ENCODE measurements at regions not wholly inside any gene's neighbourhood (a gene's known extent, or its start where the extent isn't known, plus 50 kb on each side); places are given as distances from the start of the nearest gene placed in this dataset.

GRCh38 chr2:186059096-186059495 lies 320.5 kb downstream of the FSIP2 start:
- no peak for DNase-seq (ENCODE audit: low read depth, low spot score)
- ChIA-PET POLR2A (no interaction called here), CTCF (no interaction called here)

DNA sequence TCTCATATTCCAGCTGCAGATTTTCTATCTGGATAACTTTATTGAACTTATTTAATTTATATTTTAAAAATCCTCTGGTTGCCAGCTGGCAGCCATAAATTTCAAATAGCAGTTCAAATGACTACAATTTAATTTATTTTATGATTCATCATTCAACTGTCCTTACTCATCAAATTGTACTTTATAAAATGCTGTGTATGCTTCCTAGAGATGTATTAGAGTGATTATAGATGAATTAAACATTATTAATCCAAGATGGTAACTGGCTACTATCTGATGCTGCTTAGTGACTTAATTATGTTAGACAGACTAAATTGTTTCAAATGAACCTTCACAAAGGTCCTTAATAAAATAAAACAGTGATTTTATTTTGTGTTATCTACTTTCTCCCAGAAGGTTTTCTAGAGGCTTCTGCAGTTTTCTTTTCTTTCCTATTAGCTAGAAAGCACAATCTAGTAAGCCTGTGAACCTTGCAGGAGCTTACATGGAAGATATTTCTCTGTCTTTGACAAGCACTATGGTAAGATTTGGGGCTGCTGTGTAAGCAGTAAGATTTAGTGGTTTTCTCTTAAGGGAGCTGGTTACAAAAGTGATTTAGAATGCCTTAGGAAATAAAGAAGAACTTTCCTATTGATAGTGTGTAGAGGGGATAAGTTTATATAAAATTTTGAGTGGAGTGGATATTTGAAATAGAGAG lies 322.3 kb downstream of the FSIP2 start:
- POLR2A ChIA-PET = interaction anchor here (0.6 kb wide), 1 partner anchor 141 kb away, joined by 3 read pairs; no protein-coding TSS in a partner anchor
- DNase-seq (ENCODE audit: low read depth, low spot score) = no peak
- H3K4me3 ChIP-seq (ENCODE audit: low read depth, low read length) = no peak overlapping the region
- CTCF ChIA-PET = no interaction called here
- TF ChIP-seq, protein P1, sequence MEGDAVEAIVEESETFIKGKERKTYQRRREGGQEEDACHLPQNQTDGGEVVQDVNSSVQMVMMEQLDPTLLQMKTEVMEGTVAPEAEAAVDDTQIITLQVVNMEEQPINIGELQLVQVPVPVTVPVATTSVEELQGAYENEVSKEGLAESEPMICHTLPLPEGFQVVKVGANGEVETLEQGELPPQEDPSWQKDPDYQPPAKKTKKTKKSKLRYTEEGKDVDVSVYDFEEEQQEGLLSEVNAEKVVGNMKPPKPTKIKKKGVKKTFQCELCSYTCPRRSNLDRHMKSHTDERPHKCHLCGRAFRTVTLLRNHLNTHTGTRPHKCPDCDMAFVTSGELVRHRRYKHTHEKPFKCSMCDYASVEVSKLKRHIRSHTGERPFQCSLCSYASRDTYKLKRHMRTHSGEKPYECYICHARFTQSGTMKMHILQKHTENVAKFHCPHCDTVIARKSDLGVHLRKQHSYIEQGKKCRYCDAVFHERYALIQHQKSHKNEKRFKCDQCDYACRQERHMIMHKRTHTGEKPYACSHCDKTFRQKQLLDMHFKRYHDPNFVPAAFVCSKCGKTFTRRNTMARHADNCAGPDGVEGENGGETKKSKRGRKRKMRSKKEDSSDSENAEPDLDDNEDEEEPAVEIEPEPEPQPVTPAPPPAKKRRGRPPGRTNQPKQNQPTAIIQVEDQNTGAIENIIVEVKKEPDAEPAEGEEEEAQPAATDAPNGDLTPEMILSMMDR (IDR thresholded peaks at IDR 0.05; ENCODE audit: insufficient read depth, low read length, missing control alignments) = no peak

More at GRCh38 chr2:186059096-186059495, 320.5 kb downstream of the FSIP2 start:
- H3K4me3 ChIP-seq (ENCODE audit: low read depth, low read length) = no peak overlapping the region
- TF ChIP-seq, protein P1 (IDR thresholded peaks at IDR 0.05; ENCODE audit: insufficient read depth, low read length, missing control alignments) = no peak

GRCh38 chr2:186064507-186064906 lies 325.9 kb downstream of the FSIP2 start:
- TF ChIP-seq, protein P1 (IDR thresholded peaks at IDR 0.05; ENCODE audit: insufficient read depth, low read length, missing control alignments) = no peak
- DNase-seq (ENCODE audit: low read depth, low spot score) = no peak
- POLR2A ChIA-PET = no interaction called here
- H3K4me3 ChIP-seq (ENCODE audit: low read depth, low read length) = no peak overlapping the region
- CTCF ChIA-PET = no interaction called here

DNA sequence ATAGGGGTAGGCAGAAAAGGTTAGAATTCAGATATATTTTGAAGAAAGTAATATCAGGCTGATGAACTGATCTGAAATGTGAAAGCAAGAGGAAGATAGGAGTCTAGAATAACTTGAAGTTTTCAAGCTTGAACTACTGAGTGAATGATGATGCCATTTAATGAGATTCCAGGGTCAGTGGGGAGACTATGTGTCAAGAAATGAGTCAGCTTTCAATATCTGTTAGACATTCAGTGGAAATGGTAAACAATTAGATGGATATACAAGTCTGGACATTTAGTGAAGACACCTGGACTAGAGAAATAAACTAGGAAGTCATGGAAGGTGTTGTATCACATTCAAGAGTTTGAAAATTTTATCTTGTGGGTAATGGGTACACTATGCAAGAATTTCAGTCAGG lies 326.9 kb downstream of the FSIP2 start:
- ChIA-PET CTCF (no interaction called here), POLR2A (no interaction called here)
- no peak overlapping the region for H3K4me3 ChIP-seq (ENCODE audit: low read depth, low read length)
- TF ChIP-seq, protein P1 (IDR thresholded peaks at IDR 0.05; ENCODE audit: insufficient read depth, low read length, missing control alignments) = no peak
- DNase-seq (ENCODE audit: low read depth, low spot score) = no peak

- no peak for DNase-seq (ENCODE audit: low read depth, low spot score)
- TF ChIP-seq, protein P1 (IDR thresholded peaks at IDR 0.05; ENCODE audit: insufficient read depth, low read length, missing control alignments) = no peak
- ChIA-PET CTCF (no interaction called here), POLR2A (no interaction called here)
- H3K4me3 ChIP-seq (ENCODE audit: low read depth, low read length) = no peak overlapping the region
Observed at GRCh38 chr2:186068139-186068801, 329.7 kb downstream of the FSIP2 start.

GRCh38 chr2:186069676-186070075 lies 331.1 kb downstream of the FSIP2 start:
- ChIA-PET CTCF (no interaction called here), POLR2A (no interaction called here)
- TF ChIP-seq, protein P1 (IDR thresholded peaks at IDR 0.05; ENCODE audit: insufficient read depth, low read length, missing control alignments) = no peak
- no peak for DNase-seq (ENCODE audit: low read depth, low spot score)
- no peak overlapping the region for H3K4me3 ChIP-seq (ENCODE audit: low read depth, low read length)
